B cell (primary cell): ENCODE measurements at regions not wholly inside any gene's neighbourhood (a gene's known extent, or its start where the extent isn't known, plus 50 kb on each side); places are given as distances from the start of the nearest gene placed in this dataset. TPM values are rescaled to one million over a fixed set of nuclear protein-coding genes. Genes with fewer than 3 reads are reported as not detected.

Experiments used
- ATAC-seq: fragments of 200-7000 bp; cut with Tn5 transposase; one replicate; pipeline ENCODE4 v1.10.0; 2021; ENCODE audit warnings: low read depth, mild to moderate bottlenecking, moderate number of reproducible peaks, moderate library complexity
- CTCF ChIA-PET: fragments of 350-600 bp; sonication (Branson Sonifier 250); formaldehyde crosslinking; loops from one replicate; lab custom pipeline; 2021; ENCODE audit warnings: antibody characterized with exemption, inconsistent platforms; lab: Charles Lee
- POLR2A ChIA-PET: fragments of 350-600 bp; sonication (Branson Sonifier 250); formaldehyde crosslinking; loops from one replicate; lab custom pipeline; 2021; ENCODE audit warnings: antibody characterized with exemption; lab: Charles Lee
- DNase-seq: peaks from one replicate; pipeline ENCODE4 v3.0.0; 2013
- H2AFZ ChIP-seq: 2 replicates; pipeline ENCODE4 v1.6.1; 2012; ENCODE audit warnings: mild to moderate bottlenecking, low read depth, low read length; ENCODE audit not compliant: insufficient read depth, poor library complexity, severe bottlenecking
- H3K27ac ChIP-seq, 2 donors: 1 replicate in 1 of 2; 2 replicates in 1 of 2; pipeline ENCODE4 v1.5.1; 2012 to 2013; ENCODE audit warnings: low read length in 2 of 2, mild to moderate bottlenecking in 2 of 2, moderate library complexity in 1 of 2
- H3K27me3 ChIP-seq, 4 experiments: fragments of 200-600 bp in 1 of 4; sonication (generic) in 1 of 4; replicated peaks in 1 of 4; 1 replicate in 2 of 4; 2 replicates in 2 of 4; pipeline versions ENCODE4 v1.6.1 to v1.7.0; 2013 to 2016; ENCODE audit warnings: low read length in 3 of 4, mild to moderate bottlenecking in 2 of 4, mixed read lengths in 1 of 4, moderate library complexity in 1 of 4; ENCODE audit not compliant: insufficient read depth in 4 of 4, control insufficient read depth in 3 of 4; ENCODE audit errors: control extremely low read depth in 1 of 4
- H3K36me3 ChIP-seq, 2 experiments: replicated peaks in 1 of 2; 1 replicate in 1 of 2; 2 replicates in 1 of 2; pipeline versions ENCODE4 v1.6.1 to v1.7.1; 2013; ENCODE audit warnings: low read length in 1 of 2; ENCODE audit not compliant: insufficient read depth in 2 of 2, control insufficient read depth in 1 of 2; ENCODE audit errors: control extremely low read depth in 1 of 2, extremely low read depth in 1 of 2
- H3K4me1 ChIP-seq, 2 donors: fragments of 200-600 bp in 1 of 2; sonication (generic) in 1 of 2; 1 replicate in 1 of 2; 2 replicates in 1 of 2; pipeline versions ENCODE4 v1.5.1 to v1.6.1; 2013 to 2017; ENCODE audit warnings: low read length in 2 of 2; ENCODE audit not compliant: control insufficient read depth in 2 of 2, insufficient read depth in 2 of 2
- H3K4me2 ChIP-seq: replicated peaks from 2 replicates; pipeline ENCODE3; 2012; ENCODE audit warnings: mild to moderate bottlenecking, low read depth, low read length; ENCODE audit not compliant: poor library complexity, severe bottlenecking
- H3K4me3 ChIP-seq, 5 experiments: fragments of 200-600 bp in 1 of 5; sonication (generic) in 1 of 5; 1 replicate in 3 of 5; 2 replicates in 2 of 5; pipeline versions ENCODE4 v1.5.1 to v1.7.0; 2011 to 2016; ENCODE audit warnings: low read length in 4 of 5, mild to moderate bottlenecking in 4 of 5, low read depth in 2 of 5, control low read depth in 1 of 5, moderate library complexity in 1 of 5; ENCODE audit not compliant: insufficient read depth in 1 of 5; ENCODE audit errors: control extremely low read depth in 1 of 5, extremely low read depth in 1 of 5
- H3K79me2 ChIP-seq: fragments of 200-600 bp; sonication (generic); one replicate; pipeline ENCODE4 v1.6.0; 2016; ENCODE audit warnings: low read length; ENCODE audit not compliant: control insufficient read depth, insufficient read depth
- H3K9ac ChIP-seq: fragments of 200-600 bp; sonication (generic); 2 replicates; pipeline ENCODE4 v1.6.1; 2017; ENCODE audit warnings: mild to moderate bottlenecking, low read length, moderate library complexity
- H3K9me3 ChIP-seq, 3 donors: one replicate each; pipeline versions ENCODE4 v1.6.1 to v1.7.1; 2013; ENCODE audit warnings: low read length in 2 of 3; ENCODE audit not compliant: control insufficient read depth in 2 of 3, insufficient read depth in 1 of 3; ENCODE audit errors: control extremely low read depth in 1 of 3
- H4K20me1 ChIP-seq: 2 replicates; pipeline ENCODE4 v1.6.0; 2012; ENCODE audit warnings: mild to moderate bottlenecking, low read length; ENCODE audit not compliant: insufficient read depth, control insufficient read depth, poor library complexity, severe bottlenecking
- H3K27ac Mint-ChIP-seq: one replicate; pipeline ENCODE4 v1.8.0; 2021; ENCODE audit warnings: mixed read lengths
- H3K27me3 Mint-ChIP-seq: one replicate; pipeline ENCODE4 v1.8.0; 2021; ENCODE audit warnings: mixed read lengths
- H3K4me1 Mint-ChIP-seq: one replicate; pipeline ENCODE4 v1.8.0; 2021; ENCODE audit warnings: mixed read lengths
- H3K4me3 Mint-ChIP-seq: one replicate; pipeline ENCODE4 v1.8.0; 2021; ENCODE audit warnings: mixed read lengths
- H3K9me3 Mint-ChIP-seq: one replicate; pipeline ENCODE4 v1.8.0; 2022; ENCODE audit warnings: mixed read lengths; ENCODE audit not compliant: insufficient read depth
- CTCF ChIP-seq: fragments of 200-600 bp; IDR thresholded peaks from one replicate; pipeline ENCODE4 v1.8.0; 2022; ENCODE audit warnings: antibody characterized with exemption, mild to moderate bottlenecking
- EZH2 ChIP-seq: IDR thresholded peaks from 2 replicates; pipeline ENCODE4 v1.6.1; 2012; ENCODE audit warnings: borderline replicate concordance, low read depth, mild to moderate bottlenecking, moderate library complexity, low read length; ENCODE audit not compliant: insufficient read depth, poor library complexity, severe bottlenecking
- WGBS: methylation state at CpG from one replicate; pipeline ENCODE4 v1.1.5; 2013; ENCODE audit warnings: missing lambda C conversion rate; ENCODE audit not compliant: insufficient coverage; 5-methylcytosine and 5-hydroxymethylcytosine counted together
- intact Hi-C: fragments of 100-400 bp; cut with micrococcal nuclease; formaldehyde crosslinking; loops from one replicate; pipeline ENCODE4 v1.10.0; 2022
- small RNA-seq: library from RNA; depleted of rRNA; stranded (forward); fragments of <200 nt; gene quantifications from one replicate; pipeline ENCODE3, GENCODE V24; 2012; ENCODE audit warnings: low replicate concordance, low read depth; ENCODE audit not compliant: insufficient read length

GRCh38 chr12:67217647-67218046, 51.5 kb upstream of the CAND1 start:
- H3K4me2 ChIP-seq, result no peak overlapping the region
- H3K27me3 ChIP-seq, result no peaks in the 10 kb centered on the region
- Mint-ChIP-seq H3K4me3 (no peak overlapping the region), H3K4me1 (no peaks in the 10 kb centered on the region), H3K27me3 (peaks cover 11% of the 10 kb centered on the region), H3K27ac (no peak overlapping the region), H3K9me3 (no peaks in the 10 kb centered on the region)
- no peak overlapping the region for H3K9ac ChIP-seq
- H2AFZ ChIP-seq, result no peak overlapping the region
- ChIA-PET POLR2A (no interaction called here), CTCF (no interaction called here)
- no peaks in the 10 kb centered on the region for H3K4me1 ChIP-seq
- no peak for DNase-seq
- intact Hi-C loops, result no loop called here
- no peaks in the 10 kb centered on the region for H3K9me3 ChIP-seq
- no peak overlapping the region for H3K4me3 ChIP-seq
- H3K79me2 ChIP-seq, result no peaks in the 10 kb centered on the region
- TF ChIP-seq CTCF (no peak), EZH2 (no peak)
- 78% methylated on average over 6 of the region's 6 CpGs for WGBS
- H3K36me3 ChIP-seq, result no peaks in the 10 kb centered on the region
- no peaks in the 10 kb centered on the region for H4K20me1 ChIP-seq
- no peak for ATAC-seq
- H3K27ac ChIP-seq, result no peak overlapping the region

Small RNA genes lying in the stretch of these regions (small RNA-seq; reads per million reads assigned to genes)
- not detected for gene AC073530.2
